ENCODE measurements at regions not wholly inside any gene's neighbourhood (a gene's known extent, or its start where the extent isn't known, plus 50 kb on each side); places are given as distances from the start of the nearest gene placed in this dataset.

DNA sequence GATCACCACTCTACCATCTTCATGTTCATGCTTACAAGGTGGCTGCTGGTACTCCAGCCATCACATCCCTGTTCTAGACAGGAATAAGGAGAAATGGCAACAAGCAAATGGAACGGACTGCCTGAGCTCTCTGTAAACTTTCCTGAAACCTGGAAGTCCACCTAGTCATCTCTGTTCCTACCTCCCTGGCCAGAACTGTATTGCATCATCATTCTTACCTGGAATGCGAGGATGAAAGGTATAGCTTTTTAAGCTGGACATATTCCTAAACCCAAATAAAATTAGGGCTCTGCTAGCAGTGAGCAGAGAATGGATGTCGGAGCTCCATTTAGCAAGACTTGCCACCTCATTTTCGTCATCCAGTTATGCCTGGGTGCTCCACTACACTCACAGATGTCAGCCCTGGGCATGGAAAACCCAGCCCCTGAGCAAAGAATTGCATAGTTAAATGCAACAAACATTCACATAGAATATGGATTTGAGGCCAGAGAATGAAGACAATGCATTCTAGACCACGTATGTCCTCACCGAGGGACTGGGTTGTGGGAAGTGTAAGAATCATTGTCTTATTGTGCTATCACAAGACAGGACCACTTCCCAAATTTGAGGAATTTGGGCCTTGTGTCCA lies 214.3 kb upstream of the CDYL start:
- no peak overlapping the region for H3K4me3 ChIP-seq (ENCODE audit: low read depth, low read length)
- TF ChIP-seq, protein P1, sequence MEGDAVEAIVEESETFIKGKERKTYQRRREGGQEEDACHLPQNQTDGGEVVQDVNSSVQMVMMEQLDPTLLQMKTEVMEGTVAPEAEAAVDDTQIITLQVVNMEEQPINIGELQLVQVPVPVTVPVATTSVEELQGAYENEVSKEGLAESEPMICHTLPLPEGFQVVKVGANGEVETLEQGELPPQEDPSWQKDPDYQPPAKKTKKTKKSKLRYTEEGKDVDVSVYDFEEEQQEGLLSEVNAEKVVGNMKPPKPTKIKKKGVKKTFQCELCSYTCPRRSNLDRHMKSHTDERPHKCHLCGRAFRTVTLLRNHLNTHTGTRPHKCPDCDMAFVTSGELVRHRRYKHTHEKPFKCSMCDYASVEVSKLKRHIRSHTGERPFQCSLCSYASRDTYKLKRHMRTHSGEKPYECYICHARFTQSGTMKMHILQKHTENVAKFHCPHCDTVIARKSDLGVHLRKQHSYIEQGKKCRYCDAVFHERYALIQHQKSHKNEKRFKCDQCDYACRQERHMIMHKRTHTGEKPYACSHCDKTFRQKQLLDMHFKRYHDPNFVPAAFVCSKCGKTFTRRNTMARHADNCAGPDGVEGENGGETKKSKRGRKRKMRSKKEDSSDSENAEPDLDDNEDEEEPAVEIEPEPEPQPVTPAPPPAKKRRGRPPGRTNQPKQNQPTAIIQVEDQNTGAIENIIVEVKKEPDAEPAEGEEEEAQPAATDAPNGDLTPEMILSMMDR (IDR thresholded peaks at IDR 0.05; ENCODE audit: low read depth, low read length, missing control alignments), result no peak

DNA sequence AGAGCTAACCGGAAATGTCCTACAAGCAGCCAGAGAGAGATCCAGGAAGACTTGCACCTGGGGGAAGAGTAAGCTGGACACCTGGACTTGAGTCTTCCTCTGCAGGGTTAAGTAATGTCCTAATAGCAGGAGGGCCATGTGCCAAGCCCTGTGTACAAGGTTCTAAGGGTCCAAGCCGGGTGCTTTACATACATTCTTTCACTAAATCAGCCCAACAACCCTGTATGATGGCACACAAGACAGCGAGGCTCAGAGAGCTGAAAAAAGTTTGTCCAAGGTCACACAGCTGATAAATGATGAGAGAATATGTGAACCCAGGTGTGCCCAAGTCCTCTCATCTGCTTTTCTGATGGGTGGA lies 215.1 kb upstream of the CDYL start:
- DNase-seq (ENCODE audit: low read depth), result no peak
- TF ChIP-seq, protein P1 (IDR thresholded peaks at IDR 0.05; ENCODE audit: low read depth, low read length, missing control alignments), result no peak
- H3K4me3 ChIP-seq (ENCODE audit: low read depth, low read length), result no peak overlapping the region

More for the DNA sequence above, 214.3 kb upstream of the CDYL start:
- no peak for DNase-seq (ENCODE audit: low read depth)

GRCh38 chr6:4560221-4561077 lies 215.8 kb upstream of the CDYL start:
- no peak overlapping the region for H3K4me3 ChIP-seq (ENCODE audit: low read depth, low read length)
- TF ChIP-seq, protein P1 (IDR thresholded peaks at IDR 0.05; ENCODE audit: low read depth, low read length, missing control alignments), result no peak
- no peak for DNase-seq (ENCODE audit: low read depth)

DNA sequence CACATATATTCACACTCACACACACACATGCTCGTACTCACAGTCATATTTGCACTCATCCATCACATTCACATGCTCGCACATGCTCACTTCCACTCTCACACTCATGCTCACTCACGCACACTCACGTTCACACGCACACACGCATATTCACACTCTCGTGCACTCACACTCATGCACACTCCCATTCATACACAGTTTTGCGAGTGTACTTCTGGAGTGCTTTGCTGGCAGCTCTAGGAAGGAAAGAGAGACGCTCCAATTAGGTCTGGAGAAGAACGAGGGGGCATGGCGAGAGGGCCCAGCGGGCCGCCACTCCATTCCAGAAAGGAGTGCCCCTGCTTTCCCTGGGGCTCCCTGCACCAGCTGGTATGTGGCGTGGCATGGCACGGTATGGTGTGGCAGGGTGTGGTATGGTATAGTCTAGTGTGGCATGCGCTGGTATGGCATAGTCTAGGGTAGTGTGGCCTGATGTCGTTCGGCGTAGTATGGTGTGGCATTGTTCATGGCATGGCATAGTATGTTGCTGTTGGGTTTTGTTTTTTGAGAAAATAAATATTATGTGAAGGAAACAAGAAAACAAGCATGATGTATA lies 216.8 kb upstream of the CDYL start:
- no peak overlapping the region for H3K4me3 ChIP-seq (ENCODE audit: low read depth, low read length)
- TF ChIP-seq, protein P1 (IDR thresholded peaks at IDR 0.05; ENCODE audit: low read depth, low read length, missing control alignments), result no peak
- DNase-seq (ENCODE audit: low read depth), result no peak

- H3K4me3 ChIP-seq (ENCODE audit: low read depth, low read length), result no peak overlapping the region
- TF ChIP-seq, protein P1 (IDR thresholded peaks at IDR 0.05; ENCODE audit: low read depth, low read length, missing control alignments), result no peak
- DNase-seq (ENCODE audit: low read depth), result no peak
Observed at GRCh38 chr6:4554645-4555044, 221.6 kb upstream of the CDYL start.

DNA sequence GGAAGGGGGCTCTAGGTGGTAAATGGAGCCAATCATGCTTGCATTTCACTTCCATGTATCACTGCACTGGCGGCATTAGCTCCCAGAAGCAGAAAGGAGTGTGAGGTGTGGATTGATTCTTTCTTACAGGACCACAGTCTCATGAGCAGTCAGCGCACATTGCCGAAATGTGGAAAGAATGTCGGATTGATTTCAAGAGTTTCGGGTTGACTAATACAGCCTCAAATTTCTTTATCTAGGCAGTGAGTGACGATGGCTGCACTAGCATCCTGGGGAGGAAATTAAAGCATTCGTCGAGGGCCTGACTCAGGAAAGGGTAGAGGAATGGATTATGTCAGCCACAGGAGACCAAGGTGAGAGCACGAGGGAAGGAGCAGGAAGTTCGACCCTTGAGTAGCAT lies 222.8 kb upstream of the CDYL start:
- TF ChIP-seq, protein P1 (IDR thresholded peaks at IDR 0.05; ENCODE audit: low read depth, low read length, missing control alignments), result no peak
- H3K4me3 ChIP-seq (ENCODE audit: low read depth, low read length), result no peak overlapping the region
- peak; percentile 8 for DNase-seq (ENCODE audit: low read depth)
